ENCODE measurements at regions not wholly inside any gene's neighbourhood (a gene's known extent, or its start where the extent isn't known, plus 50 kb on each side); places are given as distances from the start of the nearest gene placed in this dataset.

DNA sequence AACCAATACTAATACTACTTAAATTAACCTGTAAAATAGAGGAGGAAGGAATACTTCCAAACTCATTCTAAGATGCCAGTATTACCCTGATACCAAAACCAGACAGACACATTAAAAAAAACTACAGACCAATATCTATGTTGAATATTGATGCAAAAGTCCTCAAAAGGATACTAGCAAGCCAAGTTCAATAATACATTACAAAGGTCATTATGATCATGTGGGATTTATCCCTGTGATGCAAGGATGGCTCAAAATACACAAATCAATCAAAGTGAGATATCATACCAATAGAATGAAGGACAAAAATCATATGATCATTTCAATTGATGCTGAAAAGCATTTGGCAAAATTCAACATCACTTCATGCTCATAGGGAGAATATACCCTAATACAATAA, 97.2 kb upstream of the ATXN7L3B start:
- TF ChIP-seq, protein P1, sequence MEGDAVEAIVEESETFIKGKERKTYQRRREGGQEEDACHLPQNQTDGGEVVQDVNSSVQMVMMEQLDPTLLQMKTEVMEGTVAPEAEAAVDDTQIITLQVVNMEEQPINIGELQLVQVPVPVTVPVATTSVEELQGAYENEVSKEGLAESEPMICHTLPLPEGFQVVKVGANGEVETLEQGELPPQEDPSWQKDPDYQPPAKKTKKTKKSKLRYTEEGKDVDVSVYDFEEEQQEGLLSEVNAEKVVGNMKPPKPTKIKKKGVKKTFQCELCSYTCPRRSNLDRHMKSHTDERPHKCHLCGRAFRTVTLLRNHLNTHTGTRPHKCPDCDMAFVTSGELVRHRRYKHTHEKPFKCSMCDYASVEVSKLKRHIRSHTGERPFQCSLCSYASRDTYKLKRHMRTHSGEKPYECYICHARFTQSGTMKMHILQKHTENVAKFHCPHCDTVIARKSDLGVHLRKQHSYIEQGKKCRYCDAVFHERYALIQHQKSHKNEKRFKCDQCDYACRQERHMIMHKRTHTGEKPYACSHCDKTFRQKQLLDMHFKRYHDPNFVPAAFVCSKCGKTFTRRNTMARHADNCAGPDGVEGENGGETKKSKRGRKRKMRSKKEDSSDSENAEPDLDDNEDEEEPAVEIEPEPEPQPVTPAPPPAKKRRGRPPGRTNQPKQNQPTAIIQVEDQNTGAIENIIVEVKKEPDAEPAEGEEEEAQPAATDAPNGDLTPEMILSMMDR (IDR thresholded peaks at IDR 0.05; ENCODE audit: low read depth, low read length, poor library complexity, severe bottlenecking): no peak
- no peak for TF ChIP-seq EZH2phosphoT487 (IDR thresholded peaks at IDR 0.05; ENCODE audit: borderline replicate concordance, low read length)

Data from DOHH2 (cell line).